GM23338 (cell line): ENCODE measurements at regions not wholly inside any gene's neighbourhood (a gene's known extent, or its start where the extent isn't known, plus 50 kb on each side); places are given as distances from the start of the nearest gene placed in this dataset.
A peak's percentile ranks its signal among the peaks of the same experiment; 100 is the strongest.

Source experiments
- ATAC-seq: fragments of 200-7000 bp; cut with Tn5 transposase; 3 replicates; pipeline ENCODE4 v1.9.1; 2020
- DNase-seq: peaks from one replicate; pipeline ENCODE4 v3.0.0-alpha.2; 2015; ENCODE audit warnings: low spot score
- H2AFZ ChIP-seq: fragments of 200-600 bp; sonication (generic); 2 replicates; pipeline ENCODE4 v1.8.0; 2016; ENCODE audit warnings: antibody characterized with exemption, mild to moderate bottlenecking, moderate library complexity
- H3F3A ChIP-seq: fragments of 200-600 bp; sonication (generic); replicated peaks from 2 replicates; pipeline ENCODE4 v1.8.0; 2017; ENCODE audit warnings: antibody characterized with exemption, mixed run types, low read depth
- H3K27ac ChIP-seq: fragments of 200-600 bp; sonication (generic); 2 replicates; pipeline ENCODE4 v1.6.1; 2016; ENCODE audit warnings: low read depth
- H3K27me3 ChIP-seq: fragments of 200-600 bp; sonication (generic); 2 replicates; pipeline ENCODE4 v1.8.0; 2016; ENCODE audit warnings: mild to moderate bottlenecking, mixed run types, moderate library complexity; ENCODE audit not compliant: insufficient read depth
- H3K36me3 ChIP-seq: fragments of 200-600 bp; sonication (generic); 2 replicates; pipeline ENCODE4 v1.8.0; 2016; ENCODE audit warnings: mild to moderate bottlenecking; ENCODE audit not compliant: insufficient read depth
- H3K4me1 ChIP-seq: fragments of 200-600 bp; sonication (generic); 2 replicates; pipeline ENCODE4 v1.8.0; 2016; ENCODE audit warnings: mild to moderate bottlenecking, moderate library complexity; ENCODE audit not compliant: insufficient read depth
- H3K4me2 ChIP-seq: fragments of 200-600 bp; sonication (generic); 2 replicates; pipeline ENCODE4 v1.7.1; 2017; ENCODE audit warnings: mixed run types
- H3K4me3 ChIP-seq: fragments of 200-600 bp; sonication (generic); 2 replicates; pipeline ENCODE4 v1.6.1; 2016; ENCODE audit warnings: mixed run types
- H3K79me2 ChIP-seq: fragments of 200-600 bp; sonication (generic); replicated peaks from 2 replicates; pipeline ENCODE4 v1.8.0; 2017; ENCODE audit warnings: mild to moderate bottlenecking; ENCODE audit not compliant: insufficient read depth
- H3K9me2 ChIP-seq: fragments of 200-600 bp; sonication (generic); 2 replicates; pipeline ENCODE4 v1.8.0; 2017; ENCODE audit not compliant: insufficient read depth
- H4K20me1 ChIP-seq: fragments of 200-600 bp; sonication (generic); replicated peaks from 2 replicates; pipeline ENCODE4 v1.8.0; 2017; ENCODE audit warnings: mild to moderate bottlenecking; ENCODE audit not compliant: insufficient read depth
- H3K27ac Mint-ChIP-seq: 2 replicates; pipeline ENCODE4 v1.8.0; 2020; ENCODE audit warnings: inconsistent platforms, mild to moderate bottlenecking, moderate library complexity, mixed read lengths
- H3K27me3 Mint-ChIP-seq: 3 replicates; pipeline ENCODE4 v1.8.0; 2022; ENCODE audit warnings: low read depth, mild to moderate bottlenecking, moderate library complexity, mixed read lengths, inconsistent platforms; ENCODE audit not compliant: insufficient read depth, poor library complexity
- H3K36me3 Mint-ChIP-seq: 3 replicates; pipeline ENCODE4 v1.8.0; 2021; ENCODE audit warnings: low read depth, mild to moderate bottlenecking, inconsistent platforms, moderate library complexity, mixed read lengths
- H3K4me1 Mint-ChIP-seq: 3 replicates; pipeline ENCODE4 v1.8.0; 2020; ENCODE audit warnings: mild to moderate bottlenecking, inconsistent platforms, mixed read lengths
- H3K4me3 Mint-ChIP-seq: 3 replicates; pipeline ENCODE4 v1.8.0; 2021; ENCODE audit warnings: moderate library complexity, mild to moderate bottlenecking, inconsistent platforms, mixed read lengths
- H3K9me3 Mint-ChIP-seq: 3 replicates; pipeline ENCODE4 v1.8.0; 2020; ENCODE audit warnings: moderate library complexity, mild to moderate bottlenecking, inconsistent platforms, mixed read lengths
- CREB1 ChIP-seq: fragments of 250-450 bp; sonication (Bioruptor Pico); IDR thresholded peaks from 2 replicates; pipeline ENCODE4 v1.5.0; 2020; ENCODE audit warnings: low read depth, mild to moderate bottlenecking, moderate library complexity
- EZH2 ChIP-seq: fragments of 200-600 bp; sonication (generic); IDR thresholded peaks from one replicate; pipeline ENCODE4 v1.8.0; 2017; ENCODE audit warnings: antibody characterized with exemption, mild to moderate bottlenecking, low read depth; ENCODE audit not compliant: unreplicated experiment
- EZH2phosphoT487 ChIP-seq: fragments of 200-600 bp; sonication (generic); IDR thresholded peaks from one replicate; pipeline ENCODE4 v1.8.1; 2018; ENCODE audit warnings: antibody characterized with exemption; ENCODE audit not compliant: unreplicated experiment
- JUNB ChIP-seq: IDR thresholded peaks from one replicate; pipeline ENCODE4 v1.6.1; 2016; ENCODE audit warnings: antibody characterized with exemption; ENCODE audit not compliant: unreplicated experiment
- NANOG ChIP-seq: IDR thresholded peaks from 2 replicates; pipeline ENCODE4 v1.6.1; 2016; ENCODE audit warnings: antibody characterized with exemption, borderline replicate concordance
- POLR2AphosphoS5 ChIP-seq: IDR thresholded peaks from 2 replicates; pipeline ENCODE4 v1.6.1; 2016; ENCODE audit warnings: antibody characterized with exemption, low read depth
- REST ChIP-seq: IDR thresholded peaks from one replicate; pipeline ENCODE4 v1.6.1; 2018; ENCODE audit warnings: antibody characterized with exemption; ENCODE audit not compliant: unreplicated experiment
- STAT1 ChIP-seq: IDR thresholded peaks from one replicate; pipeline ENCODE4 v1.6.1; 2016; ENCODE audit warnings: antibody characterized with exemption; ENCODE audit not compliant: unreplicated experiment
- ZNF114 ChIP-seq: fragments of 250-450 bp; sonication (Bioruptor Pico); IDR thresholded peaks from 2 replicates; pipeline ENCODE4 v1.5.0; 2020; ENCODE audit warnings: mild to moderate bottlenecking, moderate library complexity
- ZNF331 ChIP-seq: fragments of 250-450 bp; sonication (Bioruptor Pico); IDR thresholded peaks from 2 replicates; pipeline ENCODE4 v1.5.0; 2020; ENCODE audit warnings: low read depth, mild to moderate bottlenecking, moderate library complexity
- ZNF462 ChIP-seq: fragments of 250-450 bp; sonication (Bioruptor Pico); IDR thresholded peaks from 2 replicates; pipeline ENCODE4 v1.5.0; 2020; ENCODE audit warnings: mild to moderate bottlenecking, moderate library complexity
- TF ChIP-seq, protein P1 (sequence below): IDR thresholded peaks from 2 replicates; pipeline ENCODE4 v1.6.1; 2016; ENCODE audit warnings: antibody characterized with exemption
- TF ChIP-seq, protein P2 (sequence below), 2 experiments: fragments of 200-600 bp in 1 of 2; sonication (generic) in 1 of 2; conservative IDR thresholded peaks; 2 replicates each; pipeline versions ENCODE4 v1.5.1 to v1.6.1; 2016 to 2017; ENCODE audit warnings: antibody characterized with exemption in 2 of 2, low read depth in 2 of 2, mild to moderate bottlenecking in 2 of 2, moderate library complexity in 1 of 2

- no peak overlapping the region for H2AFZ ChIP-seq
- peak overlapping the region; percentile 84 for H3K27ac ChIP-seq
- peak overlapping the region; percentile 31 for H3K4me3 Mint-ChIP-seq
- peaks cover 61% of the 10 kb centered on the region for H3K4me1 ChIP-seq
- H3K27me3 Mint-ChIP-seq: peaks cover 9% of the 10 kb centered on the region
- peak overlapping the region; percentile 22; the same call in 1 of the 2 replicates for H3K4me3 ChIP-seq
- TF ChIP-seq ZNF114 (CRISPR knock-in tag) (no peak), ZNF462 (CRISPR knock-in tag) (no peak), EZH2 (no peak), POLR2AphosphoS5 (peak; percentile 49), REST (no peak), ZNF331 (CRISPR knock-in tag) (no peak), STAT1 (no peak), JUNB (no peak), CREB1 (CRISPR knock-in tag) (no peak), EZH2phosphoT487 (no peak), NANOG (peak; percentile 87)
- TF ChIP-seq, protein P1, sequence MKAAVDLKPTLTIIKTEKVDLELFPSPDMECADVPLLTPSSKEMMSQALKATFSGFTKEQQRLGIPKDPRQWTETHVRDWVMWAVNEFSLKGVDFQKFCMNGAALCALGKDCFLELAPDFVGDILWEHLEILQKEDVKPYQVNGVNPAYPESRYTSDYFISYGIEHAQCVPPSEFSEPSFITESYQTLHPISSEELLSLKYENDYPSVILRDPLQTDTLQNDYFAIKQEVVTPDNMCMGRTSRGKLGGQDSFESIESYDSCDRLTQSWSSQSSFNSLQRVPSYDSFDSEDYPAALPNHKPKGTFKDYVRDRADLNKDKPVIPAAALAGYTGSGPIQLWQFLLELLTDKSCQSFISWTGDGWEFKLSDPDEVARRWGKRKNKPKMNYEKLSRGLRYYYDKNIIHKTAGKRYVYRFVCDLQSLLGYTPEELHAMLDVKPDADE: no peak
- TF ChIP-seq, protein P2, sequence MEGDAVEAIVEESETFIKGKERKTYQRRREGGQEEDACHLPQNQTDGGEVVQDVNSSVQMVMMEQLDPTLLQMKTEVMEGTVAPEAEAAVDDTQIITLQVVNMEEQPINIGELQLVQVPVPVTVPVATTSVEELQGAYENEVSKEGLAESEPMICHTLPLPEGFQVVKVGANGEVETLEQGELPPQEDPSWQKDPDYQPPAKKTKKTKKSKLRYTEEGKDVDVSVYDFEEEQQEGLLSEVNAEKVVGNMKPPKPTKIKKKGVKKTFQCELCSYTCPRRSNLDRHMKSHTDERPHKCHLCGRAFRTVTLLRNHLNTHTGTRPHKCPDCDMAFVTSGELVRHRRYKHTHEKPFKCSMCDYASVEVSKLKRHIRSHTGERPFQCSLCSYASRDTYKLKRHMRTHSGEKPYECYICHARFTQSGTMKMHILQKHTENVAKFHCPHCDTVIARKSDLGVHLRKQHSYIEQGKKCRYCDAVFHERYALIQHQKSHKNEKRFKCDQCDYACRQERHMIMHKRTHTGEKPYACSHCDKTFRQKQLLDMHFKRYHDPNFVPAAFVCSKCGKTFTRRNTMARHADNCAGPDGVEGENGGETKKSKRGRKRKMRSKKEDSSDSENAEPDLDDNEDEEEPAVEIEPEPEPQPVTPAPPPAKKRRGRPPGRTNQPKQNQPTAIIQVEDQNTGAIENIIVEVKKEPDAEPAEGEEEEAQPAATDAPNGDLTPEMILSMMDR (conservative IDR thresholded peaks at IDR 0.05; ENCODE audit: low read depth in 2 of 2): no peak
- peak; percentile 75 for ATAC-seq
- peak overlapping the region; percentile 81 for H3K27ac Mint-ChIP-seq
- no peaks in the 10 kb centered on the region for H3K36me3 ChIP-seq
- H3K4me1 Mint-ChIP-seq: peaks cover 66% of the 10 kb centered on the region
- no peaks in the 10 kb centered on the region for H3K9me2 ChIP-seq
- H4K20me1 ChIP-seq: no peaks in the 10 kb centered on the region
- no peaks in the 10 kb centered on the region; the same call in 1 of the 2 replicates for H3K27me3 ChIP-seq
- peaks cover 3% of the 10 kb centered on the region for H3K36me3 Mint-ChIP-seq
- H3K79me2 ChIP-seq: no peaks in the 10 kb centered on the region
- H3F3A ChIP-seq: peaks cover 18% of the 10 kb centered on the region
- H3K4me2 ChIP-seq: peak overlapping the region; percentile 66
- H3K9me3 Mint-ChIP-seq: peaks cover 4% of the 10 kb centered on the region; the same call in 2 of the 3 replicates
- peak; percentile 84 for DNase-seq
Observed at GRCh38 chr2:128491692-128492244, 173.1 kb upstream of the HS6ST1 start.
